Omental fat pad (tissue), 3 donors: ENCODE measurements at regions not wholly inside any gene's neighbourhood (a gene's known extent, or its start where the extent isn't known, plus 50 kb on each side); places are given as distances from the start of the nearest gene placed in this dataset.

Experiments
- ATAC-seq: fragments of 150-250 bp; one replicate; pipeline ENCODE4 v1.9.1; 2016; ENCODE audit warnings: mild to moderate bottlenecking, moderate library complexity; ENCODE audit not compliant: low FRiP score
- DNase-seq: peaks from one replicate; pipeline ENCODE4 v3.0.0-alpha.2; 2019; ENCODE audit warnings: low spot score
- CTCF ChIP-seq, 3 donors: fragments of 450-650 bp; IDR thresholded peaks; one replicate each; pipeline ENCODE4 v1.5.1; 2016 to 2017; ENCODE audit warnings: antibody characterized with exemption in 3 of 3, mild to moderate bottlenecking in 3 of 3, moderate library complexity in 2 of 3

GRCh38 chr5:155299386-155300005 is 285.9 kb downstream of the KIF4B start:
- DNase-seq, result no peak
- ATAC-seq, result no peak
- no peak for TF ChIP-seq CTCF (IDR thresholded peaks at IDR 0.05)

DNA sequence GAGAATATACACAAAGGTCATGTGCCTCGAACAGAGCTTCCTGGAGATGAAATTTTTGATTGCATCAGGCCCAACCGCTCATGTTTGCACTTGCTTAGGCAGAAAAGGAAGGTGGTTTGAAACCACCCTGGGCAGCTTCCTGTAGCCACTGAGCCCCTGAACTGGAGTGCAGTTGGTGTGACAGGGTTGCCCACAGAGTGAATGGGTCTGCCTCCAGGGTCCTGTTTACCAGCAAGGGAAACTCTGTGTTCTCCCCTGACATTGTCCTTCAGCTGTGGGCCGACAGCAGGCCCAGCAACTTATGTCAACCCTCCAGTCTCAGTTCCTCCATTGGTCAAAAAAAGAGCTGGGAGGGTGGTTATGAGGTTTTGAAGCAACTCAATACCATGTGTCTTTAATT is 289.6 kb downstream of the KIF4B start:
- TF ChIP-seq CTCF (IDR thresholded peaks at IDR 0.05), result no peak
- ATAC-seq, result no peak

GRCh38 chr5:155307229-155307628 is 293.7 kb downstream of the KIF4B start:
- ATAC-seq, result no peak
- DNase-seq, result no peak
- TF ChIP-seq CTCF (IDR thresholded peaks at IDR 0.05), result no peak

More for the DNA sequence above, 289.6 kb downstream of the KIF4B start:
- no peak for DNase-seq

DNA sequence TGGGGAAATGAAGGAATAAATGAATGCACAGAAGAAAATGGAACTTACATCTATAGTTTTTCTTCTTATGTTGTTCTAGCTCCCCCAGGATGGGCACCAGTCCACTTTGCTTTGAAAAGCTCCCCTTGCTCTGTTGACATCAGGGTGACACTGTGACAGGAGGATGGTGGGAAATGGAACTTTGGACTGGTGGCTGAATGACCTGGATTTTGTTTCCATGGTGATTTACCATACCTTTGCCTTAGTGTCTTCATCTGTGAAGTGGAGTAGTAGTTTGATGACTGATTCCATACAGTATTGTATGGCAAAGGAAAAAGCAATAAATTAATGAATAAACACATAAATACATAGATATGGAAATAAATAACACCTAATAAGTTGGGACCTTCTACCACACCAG is 294.7 kb downstream of the KIF4B start:
- DNase-seq (no peak), ATAC-seq (no peak)
- TF ChIP-seq CTCF (IDR thresholded peaks at IDR 0.05), result no peak

GRCh38 chr5:155309021-155309746 is 295.6 kb downstream of the KIF4B start:
- no peak for TF ChIP-seq CTCF (IDR thresholded peaks at IDR 0.05)
- DNase-seq (no peak), ATAC-seq (no peak)

- ATAC-seq (no peak), DNase-seq (no peak)
- no peak for TF ChIP-seq CTCF (IDR thresholded peaks at IDR 0.05)
These were observed 298.2 kb downstream of the KIF4B start for GRCh38 chr5:155311721-155312120.

- DNase-seq, result no peak
- ATAC-seq, result no peak
- TF ChIP-seq CTCF (IDR thresholded peaks at IDR 0.05), result no peak
These were observed 300.0 kb downstream of the KIF4B start for GRCh38 chr5:155313518-155313917.
